CD4-positive, alpha-beta T cell treated with Interleukin-6 at 100 ng/mL for 8 hours (primary cell): ENCODE measurements at regions not wholly inside any gene's neighbourhood (a gene's known extent, or its start where the extent isn't known, plus 50 kb on each side); places are given as distances from the start of the nearest gene placed in this dataset.
"Not testable (repeated sequence)": the region's sequence is repeated elsewhere in the genome, so short reads cannot be mapped to it uniquely, and the experiment has no call there.

ENCODE experiments used
- DNase-seq: peaks from one replicate; pipeline ENCODE4 v3.0.0-alpha.2; 2020; ENCODE audit warnings: mixed read lengths, low spot score

GRCh38 chr2:145750144-145750543, 1230.2 kb upstream of the ZEB2 start:
- DNase-seq, result no peak

- DNase-seq, result no peak
Measured at GRCh38 chr2:145749556-145749955, 1229.6 kb upstream of the ZEB2 start.

GRCh38 chr2:145748927-145749326, 1229.0 kb upstream of the ZEB2 start:
- DNase-seq, result no peak

- no peak for DNase-seq
Measured at GRCh38 chr2:145747715-145748114, 1227.8 kb upstream of the ZEB2 start.

GRCh38 chr2:145745387-145745721, 1225.4 kb upstream of the ZEB2 start:
- not testable (repeated sequence) for DNase-seq

GRCh38 chr2:145744541-145745386, 1224.8 kb upstream of the ZEB2 start:
- no peak for DNase-seq

- DNase-seq, result no peak
Measured at GRCh38 chr2:145743011-145743410, 1223.1 kb upstream of the ZEB2 start.

GRCh38 chr2:145741636-145742035, 1221.7 kb upstream of the ZEB2 start:
- DNase-seq, result no peak

GRCh38 chr2:145741181-145741580, 1221.3 kb upstream of the ZEB2 start:
- DNase-seq, result no peak

GRCh38 chr2:145740302-145740701, 1220.4 kb upstream of the ZEB2 start:
- DNase-seq, result no peak

GRCh38 chr2:145739681-145740080, 1219.8 kb upstream of the ZEB2 start:
- no peak for DNase-seq

- DNase-seq, result no peak
Measured at GRCh38 chr2:145736871-145737270, 1217.0 kb upstream of the ZEB2 start.

GRCh38 chr2:145731467-145731866, 1211.5 kb upstream of the ZEB2 start:
- DNase-seq, result no peak

GRCh38 chr2:145729993-145730770, 1210.3 kb upstream of the ZEB2 start:
- DNase-seq, result no peak

- no peak for DNase-seq
Measured at GRCh38 chr2:145729481-145729880, 1209.6 kb upstream of the ZEB2 start.

- no peak for DNase-seq
Measured at GRCh38 chr2:145728511-145728910, 1208.6 kb upstream of the ZEB2 start.

- DNase-seq, result no peak
Measured at GRCh38 chr2:145725876-145726275, 1206.0 kb upstream of the ZEB2 start.

- no peak for DNase-seq
Measured at GRCh38 chr2:145724311-145724898, 1204.5 kb upstream of the ZEB2 start.

GRCh38 chr2:145723872-145724271, 1204.0 kb upstream of the ZEB2 start:
- DNase-seq, result no peak

GRCh38 chr2:145721681-145722080, 1201.8 kb upstream of the ZEB2 start:
- DNase-seq, result no peak

- no peak for DNase-seq
Measured at GRCh38 chr2:145715601-145716000, 1195.7 kb upstream of the ZEB2 start.

- no peak for DNase-seq
Measured at GRCh38 chr2:145710303-145710702, 1190.4 kb upstream of the ZEB2 start.

GRCh38 chr2:145702305-145702704, 1182.4 kb upstream of the ZEB2 start:
- no peak for DNase-seq
